HEK293 (cell line): ENCODE measurements at regions not wholly inside any gene's neighbourhood (a gene's known extent, or its start where the extent isn't known, plus 50 kb on each side); places are given as distances from the start of the nearest gene placed in this dataset.

Experiments
- CTCF ChIA-PET: fragments of 350-600 bp; formaldehyde crosslinking; extraction: SDS; loops from one replicate; lab custom pipeline; 2021; ENCODE audit warnings: antibody characterized with exemption; lab: Yijun Ruan, JAX
- POLR2A ChIA-PET: fragments of 300-600 bp; formaldehyde crosslinking; extraction: SDS; loops from one replicate; lab custom pipeline; 2020; ENCODE audit warnings: antibody characterized with exemption, inconsistent platforms; lab: Yijun Ruan, JAX
- H3K27ac ChIP-seq: fragments of 200-500 bp; sonication (Bioruptor generic); 2 replicates; pipeline ENCODE4 v1.5.1; 2014; ENCODE audit warnings: low read depth, low read length, control low read depth, inconsistent platforms; ENCODE audit errors: extremely low read depth
- H3K36me3 ChIP-seq, 2 experiments: fragments of 200-500 bp in 1 of 2; sonication (Bioruptor generic) in 1 of 2; 1 replicate in 1 of 2; 2 replicates in 1 of 2; pipeline ENCODE4 v1.5.1; 2014 to 2017; ENCODE audit warnings: inconsistent platforms in 2 of 2, low read length in 2 of 2; ENCODE audit not compliant: control insufficient read depth in 2 of 2, insufficient read depth in 1 of 2
- H3K4me1 ChIP-seq: fragments of 200-500 bp; sonication (Bioruptor generic); 2 replicates; pipeline ENCODE4 v1.5.1; 2014; ENCODE audit warnings: mild to moderate bottlenecking, low read length, inconsistent platforms; ENCODE audit not compliant: control insufficient read depth, insufficient read depth
- H3K4me3 ChIP-seq: 2 replicates; pipeline ENCODE4 v1.5.1; 2011; ENCODE audit warnings: low read depth, mild to moderate bottlenecking, control low read depth, low read length, moderate library complexity
- H3K9me3 ChIP-seq: fragments of 200-500 bp; sonication (Bioruptor generic); 2 replicates; pipeline ENCODE4 v1.5.1; 2014; ENCODE audit warnings: low read depth, low read length, inconsistent platforms; ENCODE audit not compliant: control insufficient read depth, insufficient read depth
- BCL11A ChIP-seq: fragments of 450-650 bp; formaldehyde crosslinking; IDR thresholded peaks from 2 replicates; pipeline ENCODE4 v1.5.1; 2016; ENCODE audit warnings: low read depth, missing biosample characterization, missing genetic modification characterization
- GLI2 ChIP-seq: fragments of 450-650 bp; formaldehyde crosslinking; IDR thresholded peaks from 2 replicates; pipeline ENCODE4; 2017; ENCODE audit warnings: missing biosample characterization, missing genetic modification characterization, low read depth, borderline replicate concordance
- SCRT1 ChIP-seq: fragments of 450-650 bp; formaldehyde crosslinking; IDR thresholded peaks from 2 replicates; pipeline ENCODE4 v1.5.1; 2016; ENCODE audit warnings: missing biosample characterization, missing genetic modification characterization, borderline replicate concordance
- SP3 ChIP-seq: fragments of 450-650 bp; formaldehyde crosslinking; IDR thresholded peaks from 2 replicates; pipeline ENCODE4 v1.5.1; 2016; ENCODE audit warnings: missing biosample characterization, missing genetic modification characterization
- YY2 ChIP-seq: fragments of 450-650 bp; formaldehyde crosslinking; IDR thresholded peaks from 2 replicates; pipeline ENCODE4 v1.5.1; 2016; ENCODE audit warnings: missing biosample characterization, missing genetic modification characterization
- ZBTB7A ChIP-seq: fragments of 450-650 bp; formaldehyde crosslinking; IDR thresholded peaks from 2 replicates; pipeline ENCODE4 v1.5.1; 2016; ENCODE audit warnings: low read depth, missing biosample characterization, missing genetic modification characterization
- ZFP41 ChIP-seq: fragments of 450-650 bp; formaldehyde crosslinking; IDR thresholded peaks from 2 replicates; pipeline ENCODE4 v1.5.1; 2016; ENCODE audit warnings: missing biosample characterization, missing genetic modification characterization, borderline replicate concordance
- ZNF2 ChIP-seq: fragments of 450-650 bp; formaldehyde crosslinking; IDR thresholded peaks from 2 replicates; pipeline ENCODE4 v1.5.1; 2016; ENCODE audit warnings: missing biosample characterization, missing genetic modification characterization
- ZNF214 ChIP-seq: fragments of 450-650 bp; formaldehyde crosslinking; IDR thresholded peaks from 2 replicates; pipeline ENCODE4 v1.5.1; 2017; ENCODE audit warnings: missing biosample characterization, mild to moderate bottlenecking, missing genetic modification characterization, borderline replicate concordance
- ZNF292 ChIP-seq: fragments of 450-650 bp; formaldehyde crosslinking; IDR thresholded peaks from 2 replicates; pipeline ENCODE4 v1.5.1; 2016; ENCODE audit warnings: low read depth, missing biosample characterization, missing genetic modification characterization, borderline replicate concordance
- ZNF311 ChIP-seq: fragments of 450-650 bp; formaldehyde crosslinking; IDR thresholded peaks from 2 replicates; pipeline ENCODE4 v1.5.1; 2017; ENCODE audit warnings: missing biosample characterization, missing genetic modification characterization, borderline replicate concordance
- ZNF350 ChIP-seq: fragments of 450-650 bp; formaldehyde crosslinking; IDR thresholded peaks from 2 replicates; pipeline ENCODE4 v1.5.0; 2017; ENCODE audit warnings: missing biosample characterization, mild to moderate bottlenecking, missing genetic modification characterization
- ZNF37A ChIP-seq: fragments of 450-650 bp; IDR thresholded peaks from 2 replicates; pipeline ENCODE4 v1.5.1; 2018; ENCODE audit warnings: missing biosample characterization, missing genetic modification characterization
- ZNF514 ChIP-seq: fragments of 450-650 bp; formaldehyde crosslinking; IDR thresholded peaks from 2 replicates; pipeline ENCODE4 v1.5.1; 2016; ENCODE audit warnings: missing biosample characterization, missing genetic modification characterization
- ZNF521 ChIP-seq: fragments of 450-650 bp; formaldehyde crosslinking; IDR thresholded peaks from 2 replicates; pipeline ENCODE4 v1.5.1; 2017; ENCODE audit warnings: missing biosample characterization, mild to moderate bottlenecking, missing genetic modification characterization
- ZNF549 ChIP-seq: fragments of 450-650 bp; IDR thresholded peaks from 2 replicates; pipeline ENCODE4 v1.5.1; 2018; ENCODE audit warnings: missing biosample characterization, missing genetic modification characterization, mild to moderate bottlenecking, inconsistent platforms, moderate library complexity
- ZNF571 ChIP-seq: fragments of 450-650 bp; formaldehyde crosslinking; IDR thresholded peaks from 2 replicates; pipeline ENCODE4 v1.5.0; 2017; ENCODE audit warnings: missing biosample characterization, missing genetic modification characterization
- ZNF596 ChIP-seq: fragments of 450-650 bp; IDR thresholded peaks from 2 replicates; pipeline ENCODE4 v1.5.0; 2018; ENCODE audit warnings: missing biosample characterization, mild to moderate bottlenecking, missing genetic modification characterization, moderate library complexity
- ZNF610 ChIP-seq: fragments of 450-650 bp; formaldehyde crosslinking; IDR thresholded peaks from 2 replicates; pipeline ENCODE4 v1.5.1; 2016; ENCODE audit warnings: missing biosample characterization, missing genetic modification characterization, borderline replicate concordance
- ZNF623 ChIP-seq: fragments of 450-650 bp; formaldehyde crosslinking; IDR thresholded peaks from 2 replicates; pipeline ENCODE4 v1.5.1; 2016; ENCODE audit warnings: missing biosample characterization, missing genetic modification characterization
- ZNF629 ChIP-seq: fragments of 450-650 bp; formaldehyde crosslinking; IDR thresholded peaks from 2 replicates; pipeline ENCODE4 v1.5.1; 2017; ENCODE audit warnings: missing biosample characterization, missing genetic modification characterization
- ZNF677 ChIP-seq: fragments of 450-650 bp; IDR thresholded peaks from 2 replicates; pipeline ENCODE4 v1.5.0; 2018; ENCODE audit warnings: missing biosample characterization, mild to moderate bottlenecking, missing genetic modification characterization, moderate library complexity
- ZNF776 ChIP-seq: fragments of 450-650 bp; formaldehyde crosslinking; IDR thresholded peaks from 2 replicates; pipeline ENCODE4 v1.5.0; 2017; ENCODE audit warnings: missing biosample characterization, missing genetic modification characterization, borderline replicate concordance
- ZNF791 ChIP-seq: fragments of 450-650 bp; formaldehyde crosslinking; IDR thresholded peaks from 2 replicates; pipeline ENCODE4 v1.5.1; 2016; ENCODE audit warnings: missing biosample characterization, missing genetic modification characterization
- ZNF792 ChIP-seq: fragments of 450-650 bp; formaldehyde crosslinking; IDR thresholded peaks from 2 replicates; pipeline ENCODE4 v1.5.1; 2016; ENCODE audit warnings: missing biosample characterization, missing genetic modification characterization
- TF ChIP-seq, protein P1 (sequence below): fragments of 450-650 bp; formaldehyde crosslinking; IDR thresholded peaks from 2 replicates; pipeline ENCODE4 v1.5.1; 2017; ENCODE audit warnings: missing biosample characterization, missing genetic modification characterization
- TF ChIP-seq, protein P2 (sequence below): fragments of 450-650 bp; IDR thresholded peaks from 2 replicates; pipeline ENCODE4 v1.5.1; 2018; ENCODE audit warnings: missing biosample characterization, missing genetic modification characterization
- TF ChIP-seq, protein P3 (sequence below): fragments of 450-650 bp; formaldehyde crosslinking; IDR thresholded peaks from 2 replicates; pipeline ENCODE4 v1.5.1; 2016; ENCODE audit warnings: missing biosample characterization, missing genetic modification characterization

- TF ChIP-seq, protein P1, sequence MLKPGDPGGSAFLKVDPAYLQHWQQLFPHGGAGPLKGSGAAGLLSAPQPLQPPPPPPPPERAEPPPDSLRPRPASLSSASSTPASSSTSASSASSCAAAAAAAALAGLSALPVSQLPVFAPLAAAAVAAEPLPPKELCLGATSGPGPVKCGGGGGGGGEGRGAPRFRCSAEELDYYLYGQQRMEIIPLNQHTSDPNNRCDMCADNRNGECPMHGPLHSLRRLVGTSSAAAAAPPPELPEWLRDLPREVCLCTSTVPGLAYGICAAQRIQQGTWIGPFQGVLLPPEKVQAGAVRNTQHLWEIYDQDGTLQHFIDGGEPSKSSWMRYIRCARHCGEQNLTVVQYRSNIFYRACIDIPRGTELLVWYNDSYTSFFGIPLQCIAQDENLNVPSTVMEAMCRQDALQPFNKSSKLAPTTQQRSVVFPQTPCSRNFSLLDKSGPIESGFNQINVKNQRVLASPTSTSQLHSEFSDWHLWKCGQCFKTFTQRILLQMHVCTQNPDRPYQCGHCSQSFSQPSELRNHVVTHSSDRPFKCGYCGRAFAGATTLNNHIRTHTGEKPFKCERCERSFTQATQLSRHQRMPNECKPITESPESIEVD = no peak
- TF ChIP-seq YY2 (tag by site-specific recombination) (no peak), GLI2 (tag by site-specific recombination) (no peak)
These were observed 59.7 kb upstream of the SLCO3A1 start (continued) for GRCh38 chr15:91793771-91794170.

DNA sequence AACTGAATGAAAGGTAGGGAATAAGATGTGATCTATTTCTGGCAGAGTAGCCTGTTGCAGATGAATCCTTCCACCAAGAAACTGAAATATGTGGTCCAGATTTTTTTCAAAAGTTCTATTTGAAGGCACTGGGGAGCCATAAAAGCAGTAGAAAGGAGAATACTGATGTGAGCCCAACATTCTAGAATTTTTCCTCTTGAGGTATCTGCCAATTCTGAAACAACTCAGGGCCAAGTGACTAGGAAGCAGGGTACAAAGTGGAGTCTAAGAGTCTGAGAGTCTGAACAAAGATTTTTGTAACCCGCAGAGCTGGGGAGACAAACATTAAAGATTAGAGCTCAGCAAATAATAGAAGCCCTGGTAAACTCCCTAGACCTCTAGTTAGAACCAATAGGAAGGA, 58.3 kb upstream of the SLCO3A1 start:
- Histone ChIP-seq H3K9me3 (no peaks in the 10 kb centered on the region), H3K27ac (no peak overlapping the region), H3K4me1 (no peaks in the 10 kb centered on the region), H3K4me3 (no peak overlapping the region), H3K36me3 (no peaks in the 10 kb centered on the region)
- TF ChIP-seq ZNF514 (tag by site-specific recombination) (no peak), ZNF2 (tag by site-specific recombination) (no peak), ZNF610 (tag by site-specific recombination) (no peak), ZNF792 (no peak), ZNF37A (tag by site-specific recombination) (no peak), ZNF791 (tag by site-specific recombination) (no peak), ZNF776 (tag by site-specific recombination) (no peak), ZNF521 (tag by site-specific recombination) (no peak), SP3 (tag by site-specific recombination) (no peak), ZFP41 (no peak)
- TF ChIP-seq, protein P2, sequence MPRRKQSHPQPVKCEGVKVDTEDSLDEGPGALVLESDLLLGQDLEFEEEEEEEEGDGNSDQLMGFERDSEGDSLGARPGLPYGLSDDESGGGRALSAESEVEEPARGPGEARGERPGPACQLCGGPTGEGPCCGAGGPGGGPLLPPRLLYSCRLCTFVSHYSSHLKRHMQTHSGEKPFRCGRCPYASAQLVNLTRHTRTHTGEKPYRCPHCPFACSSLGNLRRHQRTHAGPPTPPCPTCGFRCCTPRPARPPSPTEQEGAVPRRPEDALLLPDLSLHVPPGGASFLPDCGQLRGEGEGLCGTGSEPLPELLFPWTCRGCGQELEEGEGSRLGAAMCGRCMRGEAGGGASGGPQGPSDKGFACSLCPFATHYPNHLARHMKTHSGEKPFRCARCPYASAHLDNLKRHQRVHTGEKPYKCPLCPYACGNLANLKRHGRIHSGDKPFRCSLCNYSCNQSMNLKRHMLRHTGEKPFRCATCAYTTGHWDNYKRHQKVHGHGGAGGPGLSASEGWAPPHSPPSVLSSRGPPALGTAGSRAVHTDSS (tag by site-specific recombination) = no peak
- CTCF ChIA-PET = interaction anchor here (0.8 kb wide), 1 partner anchor 95 kb away, joined by 5 read pairs; no protein-coding TSS in a partner anchor
- POLR2A ChIA-PET = no interaction called here

DNA sequence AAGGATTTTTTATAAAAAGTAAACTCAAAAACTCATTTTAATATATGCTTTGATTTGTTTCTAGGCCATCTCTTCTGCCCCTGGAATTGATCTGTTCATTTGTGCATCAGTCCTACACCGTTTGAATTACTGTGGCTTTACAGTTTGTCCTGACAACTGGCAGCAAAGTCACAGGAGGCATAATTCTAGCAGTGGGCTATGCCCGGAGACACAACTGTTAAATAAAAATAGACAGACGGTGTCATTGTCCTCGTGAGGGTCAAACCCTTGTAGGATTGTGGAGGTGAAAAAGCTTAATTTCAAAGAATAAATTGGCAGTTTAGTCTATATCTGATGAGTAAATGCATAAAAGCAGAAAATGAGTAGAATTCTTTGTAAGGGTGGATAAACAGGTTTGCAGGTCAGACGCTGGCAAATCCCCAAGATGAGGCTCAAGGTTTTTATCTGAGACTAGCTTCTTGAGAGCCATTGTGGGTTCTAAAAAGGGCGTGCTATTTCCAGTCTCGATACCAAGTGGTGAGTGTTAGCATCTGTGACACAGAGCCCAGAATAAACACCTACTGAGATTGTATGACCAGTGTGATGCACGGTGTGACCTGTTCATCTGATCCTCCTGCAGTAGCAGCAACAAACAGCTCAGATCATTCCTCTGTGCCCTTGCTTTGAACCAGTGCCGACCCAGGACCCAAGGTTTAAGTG, 51.5 kb upstream of the SLCO3A1 start:
- CTCF ChIA-PET = interaction anchor here (0.7 kb wide), 1 partner anchor 156 kb away, joined by 3 read pairs; no protein-coding TSS in a partner anchor
- Histone ChIP-seq H3K4me1 (no peaks in the 10 kb centered on the region), H3K27ac (no peak overlapping the region), H3K4me3 (no peak overlapping the region), H3K36me3 (no peaks in the 10 kb centered on the region), H3K9me3 (no peaks in the 10 kb centered on the region)
- TF ChIP-seq ZNF571 (tag by site-specific recombination) = no peak
- no peak for TF ChIP-seq ZNF629 (tag by site-specific recombination)
- TF ChIP-seq BCL11A = no peak
- TF ChIP-seq, all 188 proteins: peak for 0
- POLR2A ChIA-PET = no interaction called here

DNA sequence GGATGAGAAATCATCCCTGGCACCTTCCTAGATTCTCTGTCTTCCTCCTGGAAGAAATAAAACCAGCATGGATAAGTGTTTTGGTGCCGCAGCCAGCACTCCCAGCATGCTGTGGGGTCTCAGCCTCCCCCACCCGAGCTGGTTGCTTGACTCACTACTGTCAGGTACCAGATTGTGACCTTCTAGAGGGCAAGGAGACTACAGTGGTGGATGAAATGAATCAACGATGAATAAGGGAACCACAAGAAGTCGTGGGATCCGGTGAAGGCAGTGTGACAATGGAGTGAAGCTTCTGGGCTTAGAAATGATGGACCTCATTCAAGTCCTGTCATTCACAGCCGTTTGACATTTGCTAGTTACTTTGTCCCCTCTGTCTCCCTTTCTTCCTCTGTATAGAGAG, 50.2 kb upstream of the SLCO3A1 start:
- TF ChIP-seq ZBTB7A (tag by site-specific recombination) = no peak
- TF ChIP-seq, protein P3, sequence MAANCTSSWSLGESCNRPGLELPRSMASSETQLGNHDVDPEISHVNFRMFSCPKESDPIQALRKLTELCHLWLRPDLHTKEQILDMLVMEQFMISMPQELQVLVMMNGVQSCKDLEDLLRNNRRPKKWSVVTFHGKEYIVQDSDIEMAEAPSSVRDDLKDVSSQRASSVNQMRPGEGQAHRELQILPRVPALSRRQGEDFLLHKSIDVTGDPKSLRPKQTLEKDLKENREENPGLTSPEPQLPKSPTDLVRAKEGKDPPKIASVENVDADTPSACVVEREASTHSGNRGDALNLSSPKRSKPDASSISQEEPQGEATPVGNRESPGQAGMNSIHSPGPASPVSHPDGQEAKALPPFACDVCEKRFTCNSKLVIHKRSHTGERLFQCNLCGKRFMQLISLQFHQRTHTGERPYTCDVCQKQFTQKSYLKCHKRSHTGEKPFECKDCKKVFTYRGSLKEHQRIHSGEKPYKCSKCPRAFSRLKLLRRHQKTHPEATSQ (tag by site-specific recombination) = no peak
- no peak for TF ChIP-seq ZNF596
- no peak for TF ChIP-seq ZNF350 (tag by site-specific recombination)
- TF ChIP-seq ZNF677 = no peak
- no peak for TF ChIP-seq ZNF623 (tag by site-specific recombination)
- TF ChIP-seq ZNF214 = no peak
- TF ChIP-seq ZNF292 (tag by site-specific recombination) = no peak
- no peak for TF ChIP-seq ZNF549 (tag by site-specific recombination)
- TF ChIP-seq ZNF311 (tag by site-specific recombination) = no peak
- no peak for TF ChIP-seq SCRT1 (tag by site-specific recombination)
- no peak overlapping the region for H3K27ac ChIP-seq
- ChIA-PET CTCF (interaction anchor here (0.7 kb wide), 1 partner anchor 42 kb away, joined by 3 read pairs; no protein-coding TSS in a partner anchor), POLR2A (no interaction called here)
- no peaks in the 10 kb centered on the region for H3K9me3 ChIP-seq
- H3K4me3 ChIP-seq = no peak overlapping the region
- no peaks in the 10 kb centered on the region for H3K36me3 ChIP-seq
- no peaks in the 10 kb centered on the region; the same call in 1 of the 2 replicates for H3K4me1 ChIP-seq
